ENCODE measurements at regions not wholly inside any gene's neighbourhood (a gene's known extent, or its start where the extent isn't known, plus 50 kb on each side); places are given as distances from the start of the nearest gene placed in this dataset.

DNA sequence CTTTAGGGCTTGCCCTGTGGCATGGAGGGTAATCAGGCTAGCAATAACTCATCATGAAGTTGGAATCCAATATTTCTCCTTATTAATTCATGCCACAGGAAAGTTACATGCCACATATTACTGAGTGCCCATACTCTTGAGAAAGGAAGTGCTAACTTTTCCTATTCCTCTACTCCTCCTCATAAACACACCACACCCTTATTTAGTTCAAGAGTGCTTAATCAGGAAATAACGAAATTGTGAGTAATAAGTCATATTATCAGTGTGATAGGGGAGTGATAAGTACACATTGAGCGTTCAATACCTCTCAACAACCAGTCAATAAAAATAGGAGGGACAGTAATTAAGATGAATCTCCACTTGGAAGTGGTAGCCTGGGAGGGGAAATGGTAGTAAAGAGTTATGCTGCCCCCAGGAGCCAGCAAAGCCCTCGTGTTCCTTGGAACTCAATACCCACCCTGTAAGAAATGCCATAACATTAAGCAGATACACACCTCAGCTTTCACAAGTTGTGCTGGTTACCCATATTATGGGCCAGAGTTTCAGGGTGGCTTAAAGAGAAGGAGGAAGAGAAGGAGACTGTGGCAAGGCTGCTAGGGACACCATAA lies 410.0 kb upstream of the NR3C2 start:
- intact Hi-C loops (cut with DNase I; ENCODE audit: low total_unique reads) = no loop called here

DNA sequence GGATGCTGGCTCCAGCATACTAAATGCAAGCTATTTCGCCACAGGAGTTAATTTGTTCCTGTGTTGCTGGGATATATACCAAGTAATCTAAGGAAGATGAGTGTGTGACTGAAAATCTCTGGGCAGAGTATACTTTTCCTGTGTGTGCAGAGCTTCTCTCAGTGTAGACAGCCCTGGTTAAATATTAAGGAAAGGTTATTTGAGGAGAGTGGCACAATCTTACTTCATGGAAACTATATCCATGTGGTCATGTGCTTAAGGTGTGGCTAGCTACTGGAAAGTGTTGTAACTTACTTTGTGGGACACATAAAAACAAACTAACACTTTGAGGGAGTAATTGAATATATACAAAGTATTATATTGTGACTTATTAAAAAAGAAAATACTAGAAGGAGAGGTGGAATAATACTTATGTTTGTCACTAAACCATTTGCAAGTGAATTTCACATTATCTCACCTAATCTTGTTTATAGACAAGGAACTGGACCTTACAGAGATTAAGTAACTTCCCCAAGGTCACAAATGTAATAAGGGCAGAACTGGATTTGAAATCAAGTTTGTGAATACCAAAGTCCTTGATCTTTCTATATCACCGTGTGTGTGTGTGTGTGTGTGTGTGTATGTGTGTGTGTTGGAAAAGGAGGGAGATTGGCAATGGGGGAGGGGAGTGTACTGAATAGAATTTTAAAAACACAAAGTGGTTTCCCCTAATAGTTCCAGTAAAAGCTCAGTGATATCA lies 408.2 kb upstream of the NR3C2 start:
- Histone ChIP-seq H3K4me3 (no peak overlapping the region), H3K4me1 (peaks cover 4 to 12% of the 10 kb centered on the region in 2 donors), H3K36me3 (no peaks in the 10 kb centered on the region), H3K27ac (no peak overlapping the region), H3K27me3 (no peaks in the 10 kb centered on the region), H3K9me3 (no peaks in the 10 kb centered on the region)
- TF ChIP-seq, protein P1, sequence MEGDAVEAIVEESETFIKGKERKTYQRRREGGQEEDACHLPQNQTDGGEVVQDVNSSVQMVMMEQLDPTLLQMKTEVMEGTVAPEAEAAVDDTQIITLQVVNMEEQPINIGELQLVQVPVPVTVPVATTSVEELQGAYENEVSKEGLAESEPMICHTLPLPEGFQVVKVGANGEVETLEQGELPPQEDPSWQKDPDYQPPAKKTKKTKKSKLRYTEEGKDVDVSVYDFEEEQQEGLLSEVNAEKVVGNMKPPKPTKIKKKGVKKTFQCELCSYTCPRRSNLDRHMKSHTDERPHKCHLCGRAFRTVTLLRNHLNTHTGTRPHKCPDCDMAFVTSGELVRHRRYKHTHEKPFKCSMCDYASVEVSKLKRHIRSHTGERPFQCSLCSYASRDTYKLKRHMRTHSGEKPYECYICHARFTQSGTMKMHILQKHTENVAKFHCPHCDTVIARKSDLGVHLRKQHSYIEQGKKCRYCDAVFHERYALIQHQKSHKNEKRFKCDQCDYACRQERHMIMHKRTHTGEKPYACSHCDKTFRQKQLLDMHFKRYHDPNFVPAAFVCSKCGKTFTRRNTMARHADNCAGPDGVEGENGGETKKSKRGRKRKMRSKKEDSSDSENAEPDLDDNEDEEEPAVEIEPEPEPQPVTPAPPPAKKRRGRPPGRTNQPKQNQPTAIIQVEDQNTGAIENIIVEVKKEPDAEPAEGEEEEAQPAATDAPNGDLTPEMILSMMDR (IDR thresholded peaks at IDR 0.05 in 4 of 5, conservative IDR thresholded peaks at IDR 0.05 in 1 of 5) = no peak
- no peak for TF ChIP-seq POLR2A (IDR thresholded peaks at IDR 0.05)
- ATAC-seq = peak; percentile 80 to 96
- no peak for DNase-seq
- in situ Hi-C loops (cut with MboI; ENCODE audit: low sequenced_read_pairs in 4 of 4) (no loop called here), intact Hi-C loops (cut with DNase I; ENCODE audit: low total_unique reads) (no loop called here)

More for the DNA sequence above, 410.0 kb upstream of the NR3C2 start:
- H3K36me3 ChIP-seq = no peaks in the 10 kb centered on the region
- no peak overlapping the region for H3K4me3 ChIP-seq
- H3K9me3 ChIP-seq = no peaks in the 10 kb centered on the region
- in situ Hi-C loops (cut with MboI; ENCODE audit: low sequenced_read_pairs in 4 of 4) = no loop called here
- peaks cover 4 to 10% of the 10 kb centered on the region in 2 donors for H3K4me1 ChIP-seq
- no peak overlapping the region for H3K27ac ChIP-seq
- TF ChIP-seq POLR2A (IDR thresholded peaks at IDR 0.05) = no peak
- TF ChIP-seq, protein P1 (IDR thresholded peaks at IDR 0.05 in 4 of 5, conservative IDR thresholded peaks at IDR 0.05 in 1 of 5) = no peak
- ATAC-seq = no peak
- DNase-seq = no peak
- no peaks in the 10 kb centered on the region for H3K27me3 ChIP-seq

DNA sequence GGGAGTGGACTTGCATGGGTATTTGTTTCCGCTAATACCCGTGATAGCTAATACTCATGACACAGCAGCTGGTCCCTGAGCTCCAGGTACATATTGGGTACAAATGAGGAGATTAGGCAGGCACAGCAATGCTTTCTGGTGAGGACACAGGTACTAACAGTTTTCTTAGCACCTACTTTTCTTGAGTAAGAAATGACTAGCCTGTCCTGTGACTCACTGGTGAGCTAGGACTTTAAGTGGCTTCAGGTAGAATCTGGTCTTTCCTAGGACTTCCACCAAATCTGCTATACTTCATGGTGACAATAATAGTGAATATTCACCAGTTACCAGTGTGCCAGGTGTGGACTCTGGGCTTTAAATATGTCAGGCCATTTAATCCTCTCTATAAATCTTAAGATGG lies 407.4 kb upstream of the NR3C2 start:
- peaks cover 4 to 12% of the 10 kb centered on the region in 2 donors for H3K4me1 ChIP-seq
- intact Hi-C loops (cut with DNase I; ENCODE audit: low total_unique reads) = no loop called here
- TF ChIP-seq, protein P1 (IDR thresholded peaks at IDR 0.05 in 4 of 5, conservative IDR thresholded peaks at IDR 0.05 in 1 of 5) = no peak
- no peak for TF ChIP-seq POLR2A (IDR thresholded peaks at IDR 0.05)
- DNase-seq (no peak), ATAC-seq (no peak)
- H3K27ac ChIP-seq = no peak overlapping the region
- H3K36me3 ChIP-seq = no peaks in the 10 kb centered on the region
- in situ Hi-C loops (cut with MboI; ENCODE audit: low sequenced_read_pairs in 4 of 4) = no loop called here
- no peaks in the 10 kb centered on the region for H3K27me3 ChIP-seq
- H3K9me3 ChIP-seq = no peaks in the 10 kb centered on the region
- H3K4me3 ChIP-seq = no peak overlapping the region

DNA sequence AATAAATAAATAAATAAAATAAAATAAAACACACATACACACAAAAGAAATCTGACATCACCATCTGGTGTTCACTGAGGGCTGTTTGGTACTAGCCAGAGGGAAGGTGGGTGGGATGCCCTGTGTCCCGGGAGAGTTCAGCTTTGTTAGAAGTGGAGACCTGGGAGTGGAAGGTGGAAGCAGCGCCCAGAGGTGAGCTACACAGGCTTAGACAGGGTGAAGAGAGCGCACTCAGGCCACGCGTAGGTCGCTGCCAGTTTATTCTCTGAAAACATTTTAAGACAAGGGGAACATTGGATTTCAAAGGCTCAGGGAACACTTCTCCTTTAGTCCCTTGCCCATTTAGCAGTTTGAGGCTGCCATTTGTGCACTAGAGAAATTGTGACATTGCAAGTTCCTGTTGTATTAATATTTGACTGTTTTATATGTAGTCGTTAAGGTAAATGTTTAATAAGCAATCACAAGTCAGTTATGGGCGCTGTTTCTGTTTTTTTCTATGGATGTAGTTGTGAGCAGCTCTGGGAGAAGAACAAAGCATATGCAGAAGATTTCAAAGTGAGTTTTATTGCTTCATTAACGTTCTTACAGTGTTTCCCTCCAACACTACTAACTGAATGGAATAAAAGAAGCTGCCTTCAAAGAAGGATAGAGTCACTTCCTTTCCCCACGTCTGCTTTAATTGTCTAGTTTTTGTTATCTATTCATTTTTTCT lies 405.5 kb upstream of the NR3C2 start:
- TF ChIP-seq, protein P1 (IDR thresholded peaks at IDR 0.05 in 4 of 5, conservative IDR thresholded peaks at IDR 0.05 in 1 of 5) = no peak
- TF ChIP-seq POLR2A (IDR thresholded peaks at IDR 0.05) = no peak
- Histone ChIP-seq H3K4me3 (no peak overlapping the region), H3K27ac (no peak overlapping the region), H3K4me1 (peaks cover 4 to 12% of the 10 kb centered on the region in 2 donors), H3K27me3 (no peaks in the 10 kb centered on the region), H3K9me3 (no peaks in the 10 kb centered on the region), H3K36me3 (no peaks in the 10 kb centered on the region)
- no peak for ATAC-seq
- DNase-seq = no peak
- in situ Hi-C loops (cut with MboI; ENCODE audit: low sequenced_read_pairs in 4 of 4) = no loop called here
- intact Hi-C loops (cut with DNase I; ENCODE audit: low total_unique reads) = no loop called here

Data from gastrocnemius medialis (tissue), 4 donors.